ENCODE measurements at regions not wholly inside any gene's neighbourhood (a gene's known extent, or its start where the extent isn't known, plus 50 kb on each side); places are given as distances from the start of the nearest gene placed in this dataset.
"Not testable (repeated sequence)": the region's sequence is repeated elsewhere in the genome, so short reads cannot be mapped to it uniquely, and the experiment has no call there.

GRCh38 chr7:113504691-113505090 is 386.3 kb upstream of the SMIM30 start:
- H3K4me3 ChIP-seq (ENCODE audit: low read depth in 1 of 3, low read length in 3 of 3) = no peak overlapping the region
- H3K9me3 ChIP-seq (ENCODE audit: control insufficient read depth in 4 of 4, low read length in 3 of 4) = no peaks in the 10 kb centered on the region
- no peak overlapping the region for H3K9ac ChIP-seq (ENCODE audit: low read depth in 1 of 2, low read length in 2 of 2)
- H3K27ac ChIP-seq (ENCODE audit: low read depth in 1 of 2, low read length in 2 of 2) = no peak overlapping the region
- H3K36me3 ChIP-seq (ENCODE audit: control insufficient read depth in 4 of 4, insufficient read depth in 3 of 4, low read depth in 1 of 4, low read length in 3 of 4) = no peaks in the 10 kb centered on the region
- no peaks in the 10 kb centered on the region for H3K27me3 ChIP-seq (ENCODE audit: control insufficient read depth in 4 of 4, insufficient read depth in 4 of 4, low read length in 3 of 4)
- H3K4me1 ChIP-seq (ENCODE audit: control insufficient read depth in 4 of 4, insufficient read depth in 4 of 4, low read length in 3 of 4) = no peaks in the 10 kb centered on the region
- no peak for DNase-seq (ENCODE audit: low spot score)
- 80% methylated on average over 3 of the region's 3 CpGs for WGBS
- no peak for TF ChIP-seq REST (IDR thresholded peaks at IDR 0.05)

DNA sequence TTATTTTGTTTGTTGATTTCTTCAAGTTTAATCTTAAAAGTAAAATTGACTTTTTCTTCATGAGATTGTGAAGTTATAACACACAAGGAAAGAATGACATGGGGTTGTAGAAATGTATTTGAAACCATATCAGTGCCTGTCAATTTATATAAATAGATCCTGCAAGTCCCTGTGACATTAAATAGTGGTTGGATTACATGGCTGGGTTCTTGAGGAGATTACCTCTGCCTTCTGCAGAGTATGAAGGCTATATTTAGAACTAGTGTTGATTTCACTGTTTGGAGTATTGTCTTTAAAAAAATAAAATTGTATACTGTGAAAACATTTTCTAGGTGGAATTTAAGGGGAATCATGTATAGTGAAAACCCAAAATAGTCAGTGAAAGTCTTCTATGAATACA is 385.8 kb upstream of the SMIM30 start:
- Histone ChIP-seq H3K4me3 (ENCODE audit: low read depth in 1 of 3, low read length in 3 of 3) (no peak overlapping the region), H3K27ac (ENCODE audit: low read depth in 1 of 2, low read length in 2 of 2) (no peak overlapping the region), H3K4me1 (ENCODE audit: control insufficient read depth in 4 of 4, insufficient read depth in 4 of 4, low read length in 3 of 4) (no peaks in the 10 kb centered on the region), H3K9me3 (ENCODE audit: control insufficient read depth in 4 of 4, low read length in 3 of 4) (no peaks in the 10 kb centered on the region), H3K27me3 (ENCODE audit: control insufficient read depth in 4 of 4, insufficient read depth in 4 of 4, low read length in 3 of 4) (no peaks in the 10 kb centered on the region), H3K9ac (ENCODE audit: low read depth in 1 of 2, low read length in 2 of 2) (no peak overlapping the region), H3K36me3 (ENCODE audit: control insufficient read depth in 4 of 4, insufficient read depth in 3 of 4, low read depth in 1 of 4, low read length in 3 of 4) (no peaks in the 10 kb centered on the region)
- TF ChIP-seq, protein P1, sequence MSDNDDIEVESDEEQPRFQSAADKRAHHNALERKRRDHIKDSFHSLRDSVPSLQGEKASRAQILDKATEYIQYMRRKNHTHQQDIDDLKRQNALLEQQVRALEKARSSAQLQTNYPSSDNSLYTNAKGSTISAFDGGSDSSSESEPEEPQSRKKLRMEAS (IDR thresholded peaks at IDR 0.05) = no peak
- TF ChIP-seq HNF4A (conservative IDR thresholded peaks at IDR 0.05) (no peak), ZBTB33 (IDR thresholded peaks at IDR 0.05) (no peak), HNF4G (IDR thresholded peaks at IDR 0.05) (no peak), GABPA (IDR thresholded peaks at IDR 0.05 in 1 of 2, conservative IDR thresholded peaks at IDR 0.05 in 1 of 2) (no peak), RAD21 (IDR thresholded peaks at IDR 0.05) (no peak), YY1 (IDR thresholded peaks at IDR 0.05) (no peak), NR2F2 (IDR thresholded peaks at IDR 0.05) (no peak), FOXA1 (IDR thresholded peaks at IDR 0.05) (no peak), REST (IDR thresholded peaks at IDR 0.05) (no peak)
- TF ChIP-seq, protein P2, sequence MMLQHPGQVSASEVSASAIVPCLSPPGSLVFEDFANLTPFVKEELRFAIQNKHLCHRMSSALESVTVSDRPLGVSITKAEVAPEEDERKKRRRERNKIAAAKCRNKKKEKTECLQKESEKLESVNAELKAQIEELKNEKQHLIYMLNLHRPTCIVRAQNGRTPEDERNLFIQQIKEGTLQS (IDR thresholded peaks at IDR 0.05) = no peak
- no peak for DNase-seq (ENCODE audit: low spot score)

DNA sequence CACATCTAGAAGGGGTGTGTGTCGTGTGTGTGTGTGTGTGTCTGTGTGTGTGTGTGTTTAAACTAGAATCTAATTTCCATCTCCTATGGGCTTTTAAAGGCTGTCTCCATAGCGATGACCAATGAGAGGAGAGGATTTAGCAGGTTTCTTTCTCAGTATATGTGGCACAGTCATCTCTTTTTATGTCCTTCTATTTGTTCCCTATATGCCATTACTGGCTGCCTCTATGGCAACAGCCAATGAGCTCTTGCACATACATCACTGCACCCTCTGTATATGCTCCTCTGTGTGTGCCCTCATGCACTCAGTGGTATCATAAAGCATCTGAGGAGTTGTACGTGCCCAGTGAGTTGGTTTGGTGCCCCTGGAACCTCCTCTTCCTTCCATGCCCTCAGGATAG is 378.2 kb upstream of the SMIM30 start:
- not testable (repeated sequence) for H3K9ac ChIP-seq (ENCODE audit: low read depth in 1 of 2, low read length in 2 of 2); H3K27me3 ChIP-seq (ENCODE audit: control insufficient read depth in 4 of 4, insufficient read depth in 4 of 4, low read length in 3 of 4); DNase-seq (ENCODE audit: low spot score); H3K36me3 ChIP-seq (ENCODE audit: control insufficient read depth in 4 of 4, insufficient read depth in 3 of 4, low read depth in 1 of 4, low read length in 3 of 4); H3K9me3 ChIP-seq (ENCODE audit: control insufficient read depth in 4 of 4, low read length in 3 of 4); H3K4me1 ChIP-seq (ENCODE audit: control insufficient read depth in 4 of 4, insufficient read depth in 4 of 4, low read length in 3 of 4); H3K27ac ChIP-seq (ENCODE audit: low read depth in 1 of 2, low read length in 2 of 2); H3K4me3 ChIP-seq (ENCODE audit: low read depth in 1 of 3, low read length in 3 of 3)
- 51% methylated on average over 2 of the region's 3 CpGs for WGBS

DNA sequence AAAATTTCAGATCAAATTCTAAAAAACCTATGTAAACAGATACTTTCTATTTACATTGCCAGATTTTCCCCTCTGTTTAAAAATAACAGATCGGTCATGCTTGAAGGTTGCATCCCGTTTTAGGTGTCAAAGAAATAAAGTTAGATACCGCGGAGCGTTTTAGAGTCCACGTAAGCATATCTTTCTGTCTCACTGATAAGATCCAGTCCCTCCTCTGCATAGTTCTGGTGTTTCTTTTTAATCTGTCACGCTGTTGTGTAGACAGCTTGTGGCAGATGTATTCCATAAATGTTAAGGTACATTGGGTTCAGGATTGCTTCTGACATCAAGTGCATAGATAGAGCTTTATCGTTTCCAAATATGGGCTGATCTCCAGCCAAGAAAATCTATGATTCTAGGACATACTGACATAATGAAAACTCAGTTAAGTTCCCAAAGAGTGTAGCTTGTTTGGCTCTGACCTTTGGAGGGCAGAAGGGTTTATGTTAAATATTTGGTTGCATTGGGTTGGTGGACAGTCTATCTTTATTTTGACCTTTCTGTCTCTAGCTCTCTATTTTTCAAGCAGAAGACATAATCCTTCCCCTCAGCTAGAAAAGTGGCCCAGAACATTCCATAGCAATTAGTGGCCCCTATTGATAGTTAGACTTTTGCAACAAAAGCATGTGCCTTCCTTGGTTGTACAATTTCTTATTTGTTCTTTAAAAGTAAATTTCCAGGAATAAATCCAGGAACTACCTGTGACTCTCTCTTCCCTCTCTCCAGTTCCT is 376.6 kb upstream of the SMIM30 start:
- not testable (repeated sequence) for H3K4me1 ChIP-seq (ENCODE audit: control insufficient read depth in 4 of 4, insufficient read depth in 4 of 4, low read length in 3 of 4); H3K9ac ChIP-seq (ENCODE audit: low read depth in 1 of 2, low read length in 2 of 2); H3K27me3 ChIP-seq (ENCODE audit: control insufficient read depth in 4 of 4, insufficient read depth in 4 of 4, low read length in 3 of 4); H3K36me3 ChIP-seq (ENCODE audit: control insufficient read depth in 4 of 4, insufficient read depth in 3 of 4, low read depth in 1 of 4, low read length in 3 of 4); DNase-seq (ENCODE audit: low spot score); H3K27ac ChIP-seq (ENCODE audit: low read depth in 1 of 2, low read length in 2 of 2); H3K4me3 ChIP-seq (ENCODE audit: low read depth in 1 of 3, low read length in 3 of 3); H3K9me3 ChIP-seq (ENCODE audit: control insufficient read depth in 4 of 4, low read length in 3 of 4)
- WGBS = 64% methylated on average over 3 of the region's 8 CpGs

Measured in liver (tissue), 7 donors.